ENCODE measurements at regions not wholly inside any gene's neighbourhood (a gene's known extent, or its start where the extent isn't known, plus 50 kb on each side); places are given as distances from the start of the nearest gene placed in this dataset.

- no peak for DNase-seq
- Mint-ChIP-seq H3K9me3 (peaks cover 4% of the 10 kb centered on the region), H3K27ac (no peak overlapping the region), H3K4me1 (peaks cover 48% of the 10 kb centered on the region), H3K4me3 (no peak overlapping the region), H3K27me3 (no peaks in the 10 kb centered on the region), H3K36me3 (ENCODE audit: low read depth) (no peaks in the 10 kb centered on the region)
- no peak for ATAC-seq
Measured at GRCh38 chr3:107977221-107978130, 113.4 kb downstream of the CD47 start.

GRCh38 chr3:107976202-107976800, 114.5 kb downstream of the CD47 start:
- Mint-ChIP-seq H3K27ac (no peak overlapping the region), H3K4me1 (peaks cover 48% of the 10 kb centered on the region)
- no peak for ATAC-seq

GRCh38 chr3:107975529-107976201, 115.2 kb downstream of the CD47 start:
- no peak for DNase-seq
- peaks cover 48% of the 10 kb centered on the region for H3K4me1 Mint-ChIP-seq

More at GRCh38 chr3:107976202-107976800, 114.5 kb downstream of the CD47 start:
- Mint-ChIP-seq H3K27me3 (no peaks in the 10 kb centered on the region), H3K4me3 (no peak overlapping the region), H3K36me3 (ENCODE audit: low read depth) (no peaks in the 10 kb centered on the region), H3K9me3 (peaks cover 4% of the 10 kb centered on the region)
- no peak for DNase-seq

GRCh38 chr3:107973961-107974360, 116.9 kb downstream of the CD47 start:
- DNase-seq (no peak), ATAC-seq (no peak)
- Mint-ChIP-seq H3K4me1 (peaks cover 50% of the 10 kb centered on the region), H3K36me3 (ENCODE audit: low read depth) (no peaks in the 10 kb centered on the region), H3K4me3 (no peak overlapping the region), H3K27me3 (no peaks in the 10 kb centered on the region), H3K9me3 (no peaks in the 10 kb centered on the region), H3K27ac (no peak overlapping the region)

More at GRCh38 chr3:107975529-107976201, 115.2 kb downstream of the CD47 start:
- peaks cover 4% of the 10 kb centered on the region for H3K9me3 Mint-ChIP-seq
- no peaks in the 10 kb centered on the region for H3K36me3 Mint-ChIP-seq (ENCODE audit: low read depth)
- no peak overlapping the region for H3K27ac Mint-ChIP-seq
- H3K4me3 Mint-ChIP-seq: no peak overlapping the region
- no peak for ATAC-seq
- no peaks in the 10 kb centered on the region for H3K27me3 Mint-ChIP-seq

- no peaks in the 10 kb centered on the region for H3K27me3 Mint-ChIP-seq
- ATAC-seq (no peak), DNase-seq (no peak)
- H3K27ac Mint-ChIP-seq: no peak overlapping the region
- H3K36me3 Mint-ChIP-seq (ENCODE audit: low read depth): no peaks in the 10 kb centered on the region
- no peak overlapping the region for H3K4me3 Mint-ChIP-seq
- peaks cover 43% of the 10 kb centered on the region for H3K4me1 Mint-ChIP-seq
- H3K9me3 Mint-ChIP-seq: no peaks in the 10 kb centered on the region
Measured at GRCh38 chr3:107973152-107973551, 117.7 kb downstream of the CD47 start.

- no peaks in the 10 kb centered on the region for H3K9me3 Mint-ChIP-seq
- peaks cover 25% of the 10 kb centered on the region for H3K4me1 Mint-ChIP-seq
- no peak for ATAC-seq
- DNase-seq: no peak
- no peak overlapping the region for H3K4me3 Mint-ChIP-seq
- H3K27me3 Mint-ChIP-seq: no peaks in the 10 kb centered on the region
- no peak overlapping the region for H3K27ac Mint-ChIP-seq
- H3K36me3 Mint-ChIP-seq (ENCODE audit: low read depth): no peaks in the 10 kb centered on the region
Measured at GRCh38 chr3:107970993-107971580, 119.7 kb downstream of the CD47 start.

- H3K36me3 Mint-ChIP-seq (ENCODE audit: low read depth): no peaks in the 10 kb centered on the region
- H3K27me3 Mint-ChIP-seq: no peaks in the 10 kb centered on the region
- peaks cover 16% of the 10 kb centered on the region for H3K4me1 Mint-ChIP-seq
- no peaks in the 10 kb centered on the region for H3K9me3 Mint-ChIP-seq
- no peak for ATAC-seq
- DNase-seq: no peak
- H3K27ac Mint-ChIP-seq: peak overlapping the region; percentile 59
- no peak overlapping the region for H3K4me3 Mint-ChIP-seq
Measured at GRCh38 chr3:107969994-107970819, 120.6 kb downstream of the CD47 start.

- peaks cover 15% of the 10 kb centered on the region for H3K4me1 Mint-ChIP-seq
- H3K27ac Mint-ChIP-seq: no peak overlapping the region
- ATAC-seq (no peak), DNase-seq (no peak)
- H3K27me3 Mint-ChIP-seq: no peaks in the 10 kb centered on the region
- no peaks in the 10 kb centered on the region for H3K36me3 Mint-ChIP-seq (ENCODE audit: low read depth)
- no peak overlapping the region for H3K4me3 Mint-ChIP-seq
- no peaks in the 10 kb centered on the region for H3K9me3 Mint-ChIP-seq
Measured at GRCh38 chr3:107969525-107969924, 121.3 kb downstream of the CD47 start.

GRCh38 chr3:107966276-107966675, 124.6 kb downstream of the CD47 start:
- DNase-seq (no peak), ATAC-seq (no peak)
- no peaks in the 10 kb centered on the region for H3K27me3 Mint-ChIP-seq
- H3K4me3 Mint-ChIP-seq: no peak overlapping the region
- H3K36me3 Mint-ChIP-seq (ENCODE audit: low read depth): no peaks in the 10 kb centered on the region
- no peaks in the 10 kb centered on the region for H3K9me3 Mint-ChIP-seq
- H3K4me1 Mint-ChIP-seq: peaks cover 15% of the 10 kb centered on the region
- H3K27ac Mint-ChIP-seq: no peak overlapping the region

GRCh38 chr3:107965136-107965655, 125.6 kb downstream of the CD47 start:
- DNase-seq (no peak), ATAC-seq (no peak)
- H3K9me3 Mint-ChIP-seq: no peaks in the 10 kb centered on the region
- H3K4me1 Mint-ChIP-seq: peaks cover 13% of the 10 kb centered on the region
- no peak overlapping the region for H3K27ac Mint-ChIP-seq
- no peak overlapping the region for H3K4me3 Mint-ChIP-seq
- no peaks in the 10 kb centered on the region for H3K27me3 Mint-ChIP-seq
- H3K36me3 Mint-ChIP-seq (ENCODE audit: low read depth): no peaks in the 10 kb centered on the region

- ATAC-seq: no peak
Measured at GRCh38 chr3:107963581-107963980, 127.2 kb downstream of the CD47 start.

GRCh38 chr3:107962946-107963345, 127.9 kb downstream of the CD47 start:
- no peak overlapping the region for H3K27ac Mint-ChIP-seq
- H3K9me3 Mint-ChIP-seq: no peaks in the 10 kb centered on the region
- no peaks in the 10 kb centered on the region for H3K36me3 Mint-ChIP-seq (ENCODE audit: low read depth)
- no peak overlapping the region for H3K4me3 Mint-ChIP-seq
- peaks cover 3% of the 10 kb centered on the region for H3K4me1 Mint-ChIP-seq
- no peak for ATAC-seq
- H3K27me3 Mint-ChIP-seq: no peaks in the 10 kb centered on the region
- no peak for DNase-seq

More at GRCh38 chr3:107963581-107963980, 127.2 kb downstream of the CD47 start:
- H3K27me3 Mint-ChIP-seq: no peaks in the 10 kb centered on the region
- H3K27ac Mint-ChIP-seq: no peak overlapping the region
- peaks cover 3% of the 10 kb centered on the region for H3K4me1 Mint-ChIP-seq
- no peaks in the 10 kb centered on the region for H3K36me3 Mint-ChIP-seq (ENCODE audit: low read depth)
- no peaks in the 10 kb centered on the region for H3K9me3 Mint-ChIP-seq
- H3K4me3 Mint-ChIP-seq: no peak overlapping the region
- DNase-seq: no peak

- ATAC-seq (no peak), DNase-seq (no peak)
- H3K4me3 Mint-ChIP-seq: no peak overlapping the region
- no peaks in the 10 kb centered on the region for H3K27me3 Mint-ChIP-seq
- H3K36me3 Mint-ChIP-seq (ENCODE audit: low read depth): no peaks in the 10 kb centered on the region
- H3K27ac Mint-ChIP-seq: no peak overlapping the region
- peaks cover 8% of the 10 kb centered on the region for H3K4me1 Mint-ChIP-seq
- H3K9me3 Mint-ChIP-seq: no peaks in the 10 kb centered on the region
Measured at GRCh38 chr3:107962037-107962436, 128.8 kb downstream of the CD47 start.
